ENCODE measurements at regions not wholly inside any gene's neighbourhood (a gene's known extent, or its start where the extent isn't known, plus 50 kb on each side); places are given as distances from the start of the nearest gene placed in this dataset.
"Not testable (repeated sequence)": the region's sequence is repeated elsewhere in the genome, so short reads cannot be mapped to it uniquely, and the experiment has no call there.

DNA sequence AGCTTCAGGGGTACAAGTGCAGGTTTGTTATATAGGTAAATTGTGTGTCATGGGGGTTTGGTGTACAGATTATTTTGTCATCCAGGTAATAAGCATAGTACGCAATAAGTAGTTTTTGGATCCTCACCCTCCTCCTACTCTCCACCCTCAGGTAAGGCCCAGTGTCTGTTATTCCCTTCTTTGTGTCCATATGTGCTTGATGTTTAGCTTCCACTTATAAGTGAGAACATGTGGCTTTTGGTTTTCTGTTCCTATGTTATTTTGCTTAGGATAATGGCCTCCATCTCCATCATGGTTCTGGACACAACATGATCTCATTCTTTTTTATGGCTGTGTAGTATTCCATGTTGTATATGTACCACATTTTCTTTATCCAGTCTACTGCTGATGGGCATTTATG lies 298.4 kb downstream of the LIG4 start:
- intact Hi-C loops (cut with micrococcal nuclease), result not testable (repeated sequence)

DNA sequence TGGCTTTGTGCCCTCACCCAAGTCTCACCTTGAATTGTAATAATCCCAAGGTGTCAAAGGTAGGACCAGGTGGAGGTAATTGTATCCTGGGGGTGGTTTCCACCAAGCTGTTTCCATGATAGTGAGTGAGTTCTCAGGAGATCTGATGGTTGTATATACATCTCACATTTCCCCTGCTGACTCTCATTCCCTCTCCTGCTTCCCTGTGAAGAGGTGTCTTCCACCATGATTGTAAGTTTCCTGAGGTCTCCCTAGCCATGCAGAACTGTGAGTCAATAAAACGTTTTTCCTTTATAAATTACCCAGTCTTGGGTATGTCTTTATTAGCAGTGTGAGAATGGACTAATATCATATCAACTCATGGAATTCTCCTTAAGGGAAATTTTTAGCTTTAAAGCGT lies 302.6 kb downstream of the LIG4 start:
- intact Hi-C loops (cut with micrococcal nuclease), result no loop called here
- Mint-ChIP-seq H3K4me1 (no peaks in the 10 kb centered on the region), H3K4me3 (no peak overlapping the region), H3K36me3 (peaks cover 8% of the 10 kb centered on the region), H3K27ac (no peak overlapping the region), H3K9me3 (peaks cover 12 to 23% of the 10 kb centered on the region in 2 donors), H3K27me3 (ENCODE audit: low read depth in 2 of 2) (no peaks in the 10 kb centered on the region)
- no peak for ATAC-seq
- no peak for DNase-seq
- H3K4me3 ChIP-seq (ENCODE audit: low read length), result no peak overlapping the region
- no peak overlapping the region for H3K27ac ChIP-seq (ENCODE audit: low read length)
- no peaks in the 10 kb centered on the region for H3K9me3 ChIP-seq (ENCODE audit: control insufficient read depth, insufficient read depth, low read length)
- no peaks in the 10 kb centered on the region for H3K4me1 ChIP-seq (ENCODE audit: control insufficient read depth, insufficient read depth, low read length)
- no peaks in the 10 kb centered on the region for H3K27me3 ChIP-seq (ENCODE audit: control insufficient read depth, insufficient read depth, low read length)
- no peak for TF ChIP-seq CTCF (IDR thresholded peaks at IDR 0.05)
- no CpG with 5 or more reads among the region's 2 CpGs for WGBS (ENCODE audit: insufficient coverage)
- H3K36me3 ChIP-seq (ENCODE audit: control insufficient read depth, insufficient read depth, low read length), result no peaks in the 10 kb centered on the region

More for the DNA sequence above, 298.4 kb downstream of the LIG4 start:
- H3K36me3 ChIP-seq (ENCODE audit: control insufficient read depth, insufficient read depth, low read length); H3K27ac Mint-ChIP-seq; H3K27me3 ChIP-seq (ENCODE audit: control insufficient read depth, insufficient read depth, low read length); H3K4me1 ChIP-seq (ENCODE audit: control insufficient read depth, insufficient read depth, low read length); H3K9me3 ChIP-seq (ENCODE audit: control insufficient read depth, insufficient read depth, low read length); H3K4me3 ChIP-seq (ENCODE audit: low read length); H3K36me3 Mint-ChIP-seq; H3K27me3 Mint-ChIP-seq (ENCODE audit: low read depth in 2 of 2); ATAC-seq; H3K4me3 Mint-ChIP-seq; DNase-seq; H3K4me1 Mint-ChIP-seq; H3K27ac ChIP-seq (ENCODE audit: low read length): not testable (repeated sequence)
- WGBS (ENCODE audit: insufficient coverage), result no CpG with 5 or more reads among the region's 1 CpG
- peaks cover 6 to 11% of the 10 kb centered on the region in 2 donors for H3K9me3 Mint-ChIP-seq

- no peak overlapping the region for H3K27ac ChIP-seq (ENCODE audit: low read length)
- no peak overlapping the region for H3K27ac Mint-ChIP-seq
- peaks cover 12 to 24% of the 10 kb centered on the region in 2 donors for H3K9me3 Mint-ChIP-seq
- H3K27me3 ChIP-seq (ENCODE audit: control insufficient read depth, insufficient read depth, low read length), result no peaks in the 10 kb centered on the region
- no peaks in the 10 kb centered on the region for H3K4me1 ChIP-seq (ENCODE audit: control insufficient read depth, insufficient read depth, low read length)
- no peaks in the 10 kb centered on the region for H3K27me3 Mint-ChIP-seq (ENCODE audit: low read depth in 2 of 2)
- DNase-seq (no peak), ATAC-seq (no peak)
- H3K4me3 ChIP-seq (ENCODE audit: low read length), result no peak overlapping the region
- 75% methylated on average over 14 of the region's 14 CpGs for WGBS (ENCODE audit: insufficient coverage)
- no peaks in the 10 kb centered on the region for H3K9me3 ChIP-seq (ENCODE audit: control insufficient read depth, insufficient read depth, low read length)
- no peaks in the 10 kb centered on the region for H3K36me3 ChIP-seq (ENCODE audit: control insufficient read depth, insufficient read depth, low read length)
- TF ChIP-seq CTCF (IDR thresholded peaks at IDR 0.05), result no peak
- intact Hi-C loops (cut with micrococcal nuclease), result no loop called here
- no peaks in the 10 kb centered on the region for H3K4me1 Mint-ChIP-seq
- no peak overlapping the region for H3K4me3 Mint-ChIP-seq
- H3K36me3 Mint-ChIP-seq, result peaks cover 8% of the 10 kb centered on the region
These were observed 308.1 kb downstream of the LIG4 start for GRCh38 chr13:107907065-107907805.

DNA sequence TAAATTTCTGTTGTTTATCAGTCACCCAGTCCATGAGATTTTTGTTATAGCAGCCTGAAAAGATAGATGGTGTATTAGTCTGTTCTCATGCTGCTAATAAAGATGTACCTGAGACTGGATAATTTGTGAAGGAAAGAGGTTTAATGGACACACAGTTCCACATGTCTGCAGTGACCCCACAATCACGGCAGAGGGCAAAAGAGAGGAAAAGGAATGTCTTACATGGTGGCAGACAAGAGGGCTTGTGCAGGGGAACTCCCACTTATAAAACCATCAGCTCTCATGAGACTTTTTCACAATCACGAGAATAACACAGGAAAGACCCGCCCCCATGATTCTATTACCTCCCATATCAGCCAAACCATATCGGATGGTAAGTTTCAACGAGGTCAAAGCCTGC lies 309.2 kb downstream of the LIG4 start:
- 86% methylated on average over 5 of the region's 5 CpGs for WGBS (ENCODE audit: insufficient coverage)
- Histone ChIP-seq H3K36me3 (ENCODE audit: control insufficient read depth, insufficient read depth, low read length) (no peaks in the 10 kb centered on the region), H3K4me1 (ENCODE audit: control insufficient read depth, insufficient read depth, low read length) (no peaks in the 10 kb centered on the region), H3K27me3 (ENCODE audit: control insufficient read depth, insufficient read depth, low read length) (no peaks in the 10 kb centered on the region), H3K4me3 (ENCODE audit: low read length) (no peak overlapping the region), H3K27ac (ENCODE audit: low read length) (no peak overlapping the region), H3K9me3 (ENCODE audit: control insufficient read depth, insufficient read depth, low read length) (no peaks in the 10 kb centered on the region)
- no peak for ATAC-seq
- no peak overlapping the region for H3K4me3 Mint-ChIP-seq
- no peak for TF ChIP-seq CTCF (IDR thresholded peaks at IDR 0.05)
- no peaks in the 10 kb centered on the region for H3K4me1 Mint-ChIP-seq
- intact Hi-C loops (cut with micrococcal nuclease), result no loop called here
- H3K27me3 Mint-ChIP-seq (ENCODE audit: low read depth in 2 of 2), result no peaks in the 10 kb centered on the region
- H3K27ac Mint-ChIP-seq, result no peak overlapping the region
- H3K36me3 Mint-ChIP-seq, result peaks cover 8% of the 10 kb centered on the region
- DNase-seq, result no peak
- peaks cover 11 to 22% of the 10 kb centered on the region in 2 donors for H3K9me3 Mint-ChIP-seq

Data from natural killer cell (primary cell).